ENCODE measurements at regions not wholly inside any gene's neighbourhood (a gene's known extent, or its start where the extent isn't known, plus 50 kb on each side); places are given as distances from the start of the nearest gene placed in this dataset.

DNA sequence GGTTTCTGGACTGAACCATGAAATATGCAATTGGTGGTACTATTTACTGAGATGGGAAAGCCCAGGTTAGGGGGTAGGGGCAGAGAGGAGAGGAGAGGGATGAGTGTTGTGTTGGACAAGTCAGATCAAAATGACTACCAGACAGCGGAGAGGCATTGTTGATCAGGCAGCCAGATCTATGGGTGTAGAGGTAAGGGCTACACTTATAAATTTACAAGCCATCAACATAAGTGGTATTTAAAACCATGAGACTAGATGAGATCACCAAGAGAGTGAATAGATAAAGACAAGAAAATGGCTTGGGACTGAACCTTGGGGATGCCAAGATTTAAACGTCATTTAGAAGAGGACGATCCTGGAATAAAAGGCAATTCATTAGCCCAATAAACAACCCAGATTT is 123.4 kb downstream of the NXPE2 start:
- TF ChIP-seq ZFX (IDR thresholded peaks at IDR 0.05) (no peak), REST (IDR thresholded peaks at IDR 0.05; ENCODE audit: low read depth) (no peak), POLR2A (IDR thresholded peaks at IDR 0.05; ENCODE audit: borderline replicate concordance, extremely low read depth, insufficient read depth, insufficient read length) (no peak), POLR2AphosphoS5 (IDR thresholded peaks at IDR 0.05; ENCODE audit: low read depth, low read length) (no peak)
- TF ChIP-seq, protein P1, sequence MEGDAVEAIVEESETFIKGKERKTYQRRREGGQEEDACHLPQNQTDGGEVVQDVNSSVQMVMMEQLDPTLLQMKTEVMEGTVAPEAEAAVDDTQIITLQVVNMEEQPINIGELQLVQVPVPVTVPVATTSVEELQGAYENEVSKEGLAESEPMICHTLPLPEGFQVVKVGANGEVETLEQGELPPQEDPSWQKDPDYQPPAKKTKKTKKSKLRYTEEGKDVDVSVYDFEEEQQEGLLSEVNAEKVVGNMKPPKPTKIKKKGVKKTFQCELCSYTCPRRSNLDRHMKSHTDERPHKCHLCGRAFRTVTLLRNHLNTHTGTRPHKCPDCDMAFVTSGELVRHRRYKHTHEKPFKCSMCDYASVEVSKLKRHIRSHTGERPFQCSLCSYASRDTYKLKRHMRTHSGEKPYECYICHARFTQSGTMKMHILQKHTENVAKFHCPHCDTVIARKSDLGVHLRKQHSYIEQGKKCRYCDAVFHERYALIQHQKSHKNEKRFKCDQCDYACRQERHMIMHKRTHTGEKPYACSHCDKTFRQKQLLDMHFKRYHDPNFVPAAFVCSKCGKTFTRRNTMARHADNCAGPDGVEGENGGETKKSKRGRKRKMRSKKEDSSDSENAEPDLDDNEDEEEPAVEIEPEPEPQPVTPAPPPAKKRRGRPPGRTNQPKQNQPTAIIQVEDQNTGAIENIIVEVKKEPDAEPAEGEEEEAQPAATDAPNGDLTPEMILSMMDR (IDR thresholded peaks at IDR 0.05 in 2 of 3, conservative IDR thresholded peaks at IDR 0.05 in 1 of 3; ENCODE audit: borderline replicate concordance in 1 of 3, insufficient read depth in 1 of 3, low read depth in 2 of 3, low read length in 2 of 3), result no peak

All from HCT116 (cell line).